Left lung (tissue), 4 donors: ENCODE measurements at regions not wholly inside any gene's neighbourhood (a gene's known extent, or its start where the extent isn't known, plus 50 kb on each side); places are given as distances from the start of the nearest gene placed in this dataset.

Experiments
- ATAC-seq: fragments of 200-7000 bp; cut with Tn5 transposase; one replicate; pipeline ENCODE4 v1.9.1; 2020; ENCODE audit warnings: moderate library complexity
- DNase-seq, 4 donors: peaks; one replicate each; pipeline ENCODE4 v3.0.0-alpha.2; 2013 to 2020
- H3K27ac ChIP-seq, 2 donors: fragments of 200-600 bp; sonication (generic) in 1 of 2; one replicate each; pipeline versions ENCODE4 v1.5.0 to v1.8.0; 2020 to 2021
- H3K27me3 ChIP-seq, 2 donors: fragments of 200-600 bp; sonication (generic) in 1 of 2; one replicate each; pipeline versions ENCODE4 v1.5.0 to v1.8.0; 2020 to 2021
- H3K36me3 ChIP-seq, 2 donors: fragments of 200-600 bp; sonication (generic) in 1 of 2; one replicate each; pipeline versions ENCODE4 v1.5.0 to v1.8.0; 2020 to 2021
- H3K4me1 ChIP-seq, 2 donors: fragments of 200-600 bp; one replicate each; pipeline ENCODE4 v1.8.0; 2021
- H3K4me3 ChIP-seq, 2 donors: fragments of 200-600 bp; sonication (generic) in 1 of 2; one replicate each; pipeline versions ENCODE4 v1.5.0 to v1.8.0; 2020 to 2021; ENCODE audit warnings: mild to moderate bottlenecking in 1 of 2
- H3K9me3 ChIP-seq, 2 donors: fragments of 200-600 bp; sonication (generic) in 1 of 2; one replicate each; pipeline versions ENCODE4 v1.5.0 to v1.8.0; 2020 to 2021
- intact Hi-C, 2 donors: fragments of 100-400 bp; cut with DNase I; formaldehyde crosslinking; loops; one replicate each; pipeline versions ENCODE4 v1.11.2 to v1.14.2; 2022
- TF ChIP-seq, protein P1 (sequence below), 2 donors: fragments of 200-600 bp; sonication (generic) in 1 of 2; IDR thresholded peaks; one replicate each; pipeline versions ENCODE4 v1.5.0 to v1.8.0; 2021; ENCODE audit warnings: antibody characterized with exemption in 2 of 2
- donor health status: DM: no; HTN: yes; CAD: no.
- donor health status: DM: no; HTN: no; CAD: no.

DNA sequence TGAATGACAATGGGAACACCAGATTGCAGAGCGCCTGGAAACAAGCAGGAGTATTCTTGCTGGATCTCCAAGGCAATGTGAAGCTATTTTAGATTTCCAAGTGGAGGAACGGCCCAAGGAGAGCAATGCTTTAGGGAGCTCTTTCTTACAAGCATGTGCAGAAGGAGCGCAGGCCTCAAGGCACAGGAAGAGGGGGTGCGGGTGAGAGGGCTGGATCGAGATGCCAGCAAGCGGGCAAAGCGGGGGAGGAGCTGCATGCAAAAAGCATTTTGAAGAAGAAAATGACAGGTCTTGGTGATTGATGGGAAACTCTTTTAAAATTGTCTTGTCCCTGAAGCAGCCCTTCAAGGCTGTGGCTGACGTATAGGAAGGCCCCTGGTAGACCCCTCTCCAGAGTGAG, 171.9 kb downstream of the QRSL1 start:
- DNase-seq (no peak), ATAC-seq (no peak)
- no peaks in the 10 kb centered on the region for H3K36me3 ChIP-seq
- no peaks in the 10 kb centered on the region for H3K4me1 ChIP-seq
- TF ChIP-seq, protein P1, sequence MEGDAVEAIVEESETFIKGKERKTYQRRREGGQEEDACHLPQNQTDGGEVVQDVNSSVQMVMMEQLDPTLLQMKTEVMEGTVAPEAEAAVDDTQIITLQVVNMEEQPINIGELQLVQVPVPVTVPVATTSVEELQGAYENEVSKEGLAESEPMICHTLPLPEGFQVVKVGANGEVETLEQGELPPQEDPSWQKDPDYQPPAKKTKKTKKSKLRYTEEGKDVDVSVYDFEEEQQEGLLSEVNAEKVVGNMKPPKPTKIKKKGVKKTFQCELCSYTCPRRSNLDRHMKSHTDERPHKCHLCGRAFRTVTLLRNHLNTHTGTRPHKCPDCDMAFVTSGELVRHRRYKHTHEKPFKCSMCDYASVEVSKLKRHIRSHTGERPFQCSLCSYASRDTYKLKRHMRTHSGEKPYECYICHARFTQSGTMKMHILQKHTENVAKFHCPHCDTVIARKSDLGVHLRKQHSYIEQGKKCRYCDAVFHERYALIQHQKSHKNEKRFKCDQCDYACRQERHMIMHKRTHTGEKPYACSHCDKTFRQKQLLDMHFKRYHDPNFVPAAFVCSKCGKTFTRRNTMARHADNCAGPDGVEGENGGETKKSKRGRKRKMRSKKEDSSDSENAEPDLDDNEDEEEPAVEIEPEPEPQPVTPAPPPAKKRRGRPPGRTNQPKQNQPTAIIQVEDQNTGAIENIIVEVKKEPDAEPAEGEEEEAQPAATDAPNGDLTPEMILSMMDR (IDR thresholded peaks at IDR 0.05): no peak
- H3K27me3 ChIP-seq: no peaks in the 10 kb centered on the region
- no peak overlapping the region for H3K27ac ChIP-seq
- peaks cover 0 to 2% of the 10 kb centered on the region in 2 donors for H3K9me3 ChIP-seq
- intact Hi-C loops: no loop called here
- H3K4me3 ChIP-seq: no peak overlapping the region

DNA sequence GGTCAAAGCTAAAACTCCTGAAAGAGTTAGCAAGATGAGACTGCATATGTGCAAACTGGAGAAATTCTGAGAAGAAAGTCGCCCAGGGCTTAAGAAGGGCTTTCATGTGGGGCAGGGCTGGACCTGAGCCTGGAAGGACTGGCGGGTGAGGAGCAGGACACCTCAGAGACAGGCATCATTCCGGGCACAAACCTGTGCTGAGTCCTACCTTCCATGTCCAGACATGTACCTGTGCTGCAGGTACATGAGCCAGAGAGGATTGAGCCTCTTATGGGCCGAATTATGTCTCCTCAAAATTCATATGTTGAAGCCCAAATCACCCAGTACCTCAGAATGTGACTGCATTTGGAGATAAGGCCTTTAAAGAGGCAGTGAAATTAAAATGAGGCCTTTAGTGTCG, 171.0 kb downstream of the QRSL1 start:
- no peak overlapping the region for H3K27ac ChIP-seq
- no peak overlapping the region for H3K4me3 ChIP-seq
- intact Hi-C loops: no loop called here
- DNase-seq (no peak), ATAC-seq (no peak)
- no peaks in the 10 kb centered on the region for H3K27me3 ChIP-seq
- TF ChIP-seq, protein P1 (IDR thresholded peaks at IDR 0.05): no peak
- H3K4me1 ChIP-seq: no peaks in the 10 kb centered on the region
- H3K9me3 ChIP-seq: no peaks in the 10 kb centered on the region
- H3K36me3 ChIP-seq: no peaks in the 10 kb centered on the region

DNA sequence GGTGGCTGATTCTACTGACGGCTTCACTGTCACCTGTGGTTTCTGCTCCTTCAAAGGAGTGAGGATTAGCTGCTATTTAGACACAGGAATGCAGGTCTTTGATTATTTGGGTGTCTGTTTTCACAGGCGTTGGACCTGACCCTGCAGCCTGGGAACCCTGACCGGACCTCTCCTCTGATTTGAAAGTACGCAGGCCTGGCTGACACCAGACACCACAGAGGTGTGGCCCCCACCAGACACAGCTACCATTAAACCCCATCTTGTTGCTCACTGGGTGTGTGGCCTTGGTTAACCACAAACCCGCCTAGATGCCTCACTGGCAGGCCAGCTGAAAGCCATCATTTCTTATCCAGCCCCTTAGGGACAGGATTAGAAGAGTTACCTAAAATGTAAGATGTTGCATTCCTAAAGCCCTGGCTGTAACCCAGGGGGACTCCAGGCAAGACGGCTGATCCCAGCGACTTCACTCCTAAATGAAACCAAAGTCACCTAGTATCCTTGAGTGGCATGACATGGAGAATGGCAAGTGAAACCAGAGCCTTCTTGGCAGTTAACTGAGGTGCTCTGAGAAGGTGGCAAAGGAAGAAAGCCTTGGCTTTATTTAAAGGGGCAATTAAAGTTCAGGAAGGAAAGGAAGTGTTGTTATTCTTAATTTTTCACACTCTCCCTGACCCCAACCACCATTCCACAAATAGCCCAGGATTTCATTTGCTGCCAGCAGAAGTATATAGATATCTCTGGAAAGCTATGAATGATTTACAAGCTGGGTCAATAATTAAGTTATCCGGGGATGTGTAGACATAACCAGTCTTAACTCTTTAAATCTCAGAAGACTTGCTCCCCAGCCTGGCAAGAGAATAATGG, 169.9 kb downstream of the QRSL1 start:
- TF ChIP-seq, protein P1 (IDR thresholded peaks at IDR 0.05): no peak
- H3K4me1 ChIP-seq: no peaks in the 10 kb centered on the region
- H3K36me3 ChIP-seq: no peaks in the 10 kb centered on the region
- peak overlapping the region in 1 of 2 donors; percentile 44 for H3K27ac ChIP-seq
- H3K27me3 ChIP-seq: no peaks in the 10 kb centered on the region
- peak in 2 of 4 donors; percentile 10 to 50 for DNase-seq
- no peaks in the 10 kb centered on the region for H3K9me3 ChIP-seq
- intact Hi-C loops: no loop called here
- ATAC-seq: peak; percentile 53
- H3K4me3 ChIP-seq: no peak overlapping the region

DNA sequence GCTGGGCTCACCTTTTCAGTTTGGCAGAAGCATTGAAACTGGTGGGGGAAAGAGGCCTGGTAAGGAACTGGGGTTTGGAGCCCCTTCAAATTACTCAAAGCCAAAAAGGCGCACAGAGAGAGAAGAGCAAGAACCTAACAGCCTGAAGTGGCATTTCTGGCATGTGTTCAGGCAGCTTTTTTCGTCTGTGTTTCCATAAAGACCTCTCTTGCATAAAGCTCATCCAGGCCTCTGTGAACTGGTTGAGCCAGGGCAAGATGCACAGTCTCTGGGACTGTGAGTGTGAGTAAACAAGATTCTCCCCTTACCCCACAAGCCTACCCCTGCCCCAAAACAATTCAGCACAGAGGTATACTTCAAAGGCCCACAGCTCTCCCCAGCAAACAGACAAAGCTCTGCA, 167.8 kb downstream of the QRSL1 start:
- ATAC-seq: peak; percentile 14
- DNase-seq: no peak
- no peak overlapping the region for H3K27ac ChIP-seq
- no peaks in the 10 kb centered on the region for H3K27me3 ChIP-seq
- H3K4me1 ChIP-seq: no peaks in the 10 kb centered on the region
- intact Hi-C loops: no loop called here
- no peaks in the 10 kb centered on the region for H3K36me3 ChIP-seq
- no peaks in the 10 kb centered on the region for H3K9me3 ChIP-seq
- no peak overlapping the region for H3K4me3 ChIP-seq
- TF ChIP-seq, protein P1 (IDR thresholded peaks at IDR 0.05): no peak

DNA sequence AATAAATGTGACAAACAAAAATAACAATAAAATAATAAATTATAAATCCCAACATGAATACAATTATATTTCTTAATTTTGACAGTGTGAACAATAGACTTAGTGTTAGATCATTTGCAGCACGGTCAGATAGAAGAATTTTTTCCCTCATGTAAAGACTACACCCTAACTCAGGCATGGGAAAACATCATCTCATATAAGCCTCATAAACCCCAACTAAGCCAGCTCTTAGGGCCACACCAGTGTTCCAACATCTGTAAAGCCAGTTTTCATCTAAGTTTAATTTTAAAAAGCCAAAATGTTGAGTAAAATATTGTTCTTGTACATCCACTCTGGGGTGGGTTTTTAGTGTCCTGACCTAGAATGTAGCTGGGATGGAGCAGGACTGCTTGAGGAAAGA, 167.4 kb downstream of the QRSL1 start:
- DNase-seq (no peak), ATAC-seq (no peak)
- Histone ChIP-seq H3K4me3 (no peak overlapping the region), H3K36me3 (no peaks in the 10 kb centered on the region), H3K9me3 (no peaks in the 10 kb centered on the region), H3K27ac (no peak overlapping the region), H3K4me1 (no peaks in the 10 kb centered on the region), H3K27me3 (no peaks in the 10 kb centered on the region)
- intact Hi-C loops: no loop called here
- TF ChIP-seq, protein P1 (IDR thresholded peaks at IDR 0.05): no peak
